ENCODE measurements at regions not wholly inside any gene's neighbourhood (a gene's known extent, or its start where the extent isn't known, plus 50 kb on each side); places are given as distances from the start of the nearest gene placed in this dataset.

- no peak for DNase-seq (ENCODE audit: low read depth)
Measured at GRCh38 chr20:50343125-50343489, 152.5 kb downstream of the CEBPB start.

- DNase-seq (ENCODE audit: low read depth) = no peak
Measured at GRCh38 chr20:50343490-50344179, 153.0 kb downstream of the CEBPB start.

- no peak for DNase-seq (ENCODE audit: low read depth)
Measured at GRCh38 chr20:50344232-50345071, 153.8 kb downstream of the CEBPB start.

GRCh38 chr20:50345712-50346373 is 155.2 kb downstream of the CEBPB start:
- no peak for DNase-seq (ENCODE audit: low read depth)

GRCh38 chr20:50346374-50347283 is 156.0 kb downstream of the CEBPB start:
- no peak for DNase-seq (ENCODE audit: low read depth)

- no peak for DNase-seq (ENCODE audit: low read depth)
Measured at GRCh38 chr20:50347284-50348063, 156.8 kb downstream of the CEBPB start.

GRCh38 chr20:50348096-50348495 is 157.5 kb downstream of the CEBPB start:
- no peak for DNase-seq (ENCODE audit: low read depth)

- DNase-seq (ENCODE audit: low read depth) = no peak
Measured at GRCh38 chr20:50350510-50351249, 159.5 kb upstream of the PTPN1 start.

GRCh38 chr20:50351541-50351940 is 158.6 kb upstream of the PTPN1 start:
- DNase-seq (ENCODE audit: low read depth) = no peak

GRCh38 chr20:50353289-50353961 is 156.8 kb upstream of the PTPN1 start:
- no peak for DNase-seq (ENCODE audit: low read depth)

GRCh38 chr20:50354721-50355589 is 155.2 kb upstream of the PTPN1 start:
- DNase-seq (ENCODE audit: low read depth) = no peak

- DNase-seq (ENCODE audit: low read depth) = no peak
Measured at GRCh38 chr20:50355590-50356524, 154.3 kb upstream of the PTPN1 start.

GRCh38 chr20:50356525-50356885 is 153.7 kb upstream of the PTPN1 start:
- DNase-seq (ENCODE audit: low read depth) = no peak

GRCh38 chr20:50356962-50357782 is 153.0 kb upstream of the PTPN1 start:
- no peak for DNase-seq (ENCODE audit: low read depth)

GRCh38 chr20:50357783-50358161 is 152.4 kb upstream of the PTPN1 start:
- no peak for DNase-seq (ENCODE audit: low read depth)

GRCh38 chr20:50358166-50358565 is 152.0 kb upstream of the PTPN1 start:
- DNase-seq (ENCODE audit: low read depth) = no peak

- DNase-seq (ENCODE audit: low read depth) = no peak
Measured at GRCh38 chr20:50358971-50359370, 151.2 kb upstream of the PTPN1 start.

All from activated gamma-delta T cell treated with anti-CD3 and anti-CD28 coated beads, Interleukin-2, amount 50 U/mL, for 16 hours (primary cell).